ENCODE measurements at regions not wholly inside any gene's neighbourhood (a gene's known extent, or its start where the extent isn't known, plus 50 kb on each side); places are given as distances from the start of the nearest gene placed in this dataset.

DNA sequence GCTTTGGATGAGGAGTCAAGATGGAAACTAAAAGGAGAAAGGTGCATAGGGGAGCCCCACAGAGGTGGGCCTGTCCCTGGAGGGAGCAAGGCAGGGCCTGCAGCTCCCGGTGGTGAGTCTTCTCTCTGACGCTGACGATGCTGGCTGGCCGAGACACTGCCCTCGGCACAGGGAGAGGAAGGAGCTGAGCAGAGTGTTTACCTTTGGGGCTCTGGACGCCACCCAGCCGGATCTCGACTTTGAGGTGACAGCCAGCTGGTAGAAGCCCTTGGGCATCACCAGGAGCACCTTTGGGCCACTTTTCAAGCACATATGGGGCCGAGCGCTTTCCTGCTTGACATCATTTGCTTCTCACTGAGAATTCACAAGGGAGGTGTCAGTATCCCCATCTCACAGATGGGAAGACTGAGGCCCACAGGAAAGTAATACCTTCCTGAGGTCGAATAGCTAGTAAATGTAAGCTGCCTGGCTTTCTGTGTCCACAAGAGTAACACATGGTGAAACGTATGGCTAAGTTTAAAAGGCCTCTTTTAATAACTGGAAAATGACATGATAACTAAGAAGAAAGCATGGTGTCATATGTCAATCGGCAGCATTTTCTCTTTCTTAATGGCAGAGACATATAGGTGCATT, 294.3 kb upstream of the TNRC6C start:
- peak in 1 of 10 donors; percentile 35 for DNase-seq
- intact Hi-C loops (cut with DNase I), result no loop called here

- no peak for DNase-seq
- intact Hi-C loops (cut with DNase I), result no loop called here
These were observed 292.7 kb upstream of the TNRC6C start for GRCh38 chr17:77665833-77666232.

- DNase-seq, result no peak
- intact Hi-C loops (cut with DNase I), result no loop called here
These were observed 292.0 kb upstream of the TNRC6C start for GRCh38 chr17:77666462-77666861.

DNA sequence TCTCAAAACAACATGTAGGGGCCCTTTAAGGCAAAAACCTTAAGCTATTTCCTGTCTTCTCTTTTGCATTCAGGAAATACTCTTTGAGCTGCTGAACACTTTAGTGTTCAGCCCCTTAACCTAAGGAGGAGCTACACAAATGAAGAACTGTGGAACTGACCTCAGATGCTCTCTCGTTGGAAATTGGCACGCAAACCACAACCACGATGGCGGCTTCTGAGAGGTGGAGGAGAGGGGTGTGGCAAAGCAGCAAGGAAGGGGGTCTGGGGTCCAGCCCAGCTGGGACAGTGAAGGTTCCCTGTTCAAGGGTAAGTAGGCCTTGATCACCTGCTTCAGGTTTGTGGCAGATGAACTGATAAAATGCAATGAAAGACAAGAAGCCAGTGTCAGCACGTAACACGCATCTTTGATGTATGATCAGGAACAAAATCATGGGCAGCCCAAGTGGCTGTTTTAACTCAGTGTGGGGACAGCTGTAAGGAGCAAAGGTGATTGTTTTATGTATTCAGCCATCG, 291.6 kb upstream of the TNRC6C start:
- intact Hi-C loops (cut with DNase I), result no loop called here
- DNase-seq, result peak in 1 of 10 donors; percentile 44

GRCh38 chr17:77667478-77667877, 291.0 kb upstream of the TNRC6C start:
- no peak for DNase-seq
- intact Hi-C loops (cut with DNase I), result no loop called here

DNA sequence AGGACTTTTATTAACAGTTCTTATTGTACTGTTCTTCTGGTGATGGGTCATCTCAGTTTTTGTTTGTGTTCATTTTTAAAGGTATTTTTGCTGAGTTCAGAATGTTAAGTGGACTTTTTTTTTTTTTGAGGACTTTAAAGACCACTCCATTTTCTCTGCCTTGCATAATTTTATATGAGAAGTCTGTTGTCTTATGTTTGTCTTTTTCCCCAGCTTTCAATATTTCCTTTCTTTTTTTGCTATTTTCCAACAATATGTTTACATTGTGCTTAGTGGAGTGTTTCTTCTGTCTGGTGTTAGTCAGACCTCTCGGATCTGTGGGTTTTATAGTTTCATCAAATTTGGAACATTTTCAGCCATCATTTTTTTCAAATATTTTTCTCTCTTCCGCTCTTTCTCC, 290.0 kb upstream of the TNRC6C start:
- DNase-seq, result no peak
- intact Hi-C loops (cut with DNase I), result no loop called here

- intact Hi-C loops (cut with DNase I), result no loop called here
- DNase-seq, result no peak
These were observed 288.3 kb upstream of the TNRC6C start for GRCh38 chr17:77670173-77670572.

DNA sequence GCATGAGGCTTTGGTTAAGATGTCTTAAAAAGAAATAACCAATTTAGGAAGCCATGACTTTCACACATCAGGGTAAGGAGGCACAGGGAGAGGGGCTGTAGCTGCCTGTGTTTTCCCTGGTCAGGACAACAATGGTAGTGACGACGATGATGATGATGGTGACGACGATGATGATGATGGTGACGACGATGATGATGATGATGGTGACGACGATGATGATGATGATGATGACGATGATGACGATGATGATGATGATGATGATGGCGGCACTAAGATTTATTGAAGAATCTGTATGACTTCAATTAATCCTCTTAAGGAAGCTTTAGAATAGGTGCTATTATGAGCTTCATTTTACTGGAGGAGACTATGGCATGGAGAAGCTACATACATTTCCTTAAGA, 284.1 kb upstream of the TNRC6C start:
- intact Hi-C loops (cut with DNase I), result no loop called here
- no peak for DNase-seq

DNA sequence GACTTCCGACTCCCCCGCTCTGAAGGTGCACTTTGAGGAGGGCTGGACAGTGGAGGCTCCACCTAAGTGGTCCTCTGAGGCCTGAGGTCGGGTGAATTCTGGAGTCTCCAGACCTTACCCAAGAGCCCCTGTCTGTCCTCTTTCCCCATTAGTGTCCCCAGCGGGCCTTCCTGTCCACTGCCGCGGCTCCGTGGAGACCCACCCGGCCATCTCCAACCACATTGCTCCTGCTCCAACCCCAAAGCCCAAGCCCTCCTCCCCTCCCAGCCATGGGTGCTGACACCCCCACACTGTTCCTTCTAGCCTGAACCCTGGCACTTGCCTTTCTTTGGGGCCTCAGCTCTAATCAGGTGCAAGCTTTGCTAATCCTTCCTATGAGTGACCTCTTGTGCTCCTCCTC, 283.1 kb upstream of the TNRC6C start:
- peak in 1 of 10 donors; percentile 63 for DNase-seq

GRCh38 chr17:77675816-77676215, 282.7 kb upstream of the TNRC6C start:
- intact Hi-C loops (cut with DNase I), result no loop called here
- DNase-seq, result peak in 1 of 10 donors; percentile 58

More for the DNA sequence above, 283.1 kb upstream of the TNRC6C start:
- intact Hi-C loops (cut with DNase I), result no loop called here

- intact Hi-C loops (cut with DNase I), result no loop called here
- peak in 2 of 10 donors; percentile 77 to 84 for DNase-seq
These were observed 282.3 kb upstream of the TNRC6C start for GRCh38 chr17:77676237-77676661.

DNA sequence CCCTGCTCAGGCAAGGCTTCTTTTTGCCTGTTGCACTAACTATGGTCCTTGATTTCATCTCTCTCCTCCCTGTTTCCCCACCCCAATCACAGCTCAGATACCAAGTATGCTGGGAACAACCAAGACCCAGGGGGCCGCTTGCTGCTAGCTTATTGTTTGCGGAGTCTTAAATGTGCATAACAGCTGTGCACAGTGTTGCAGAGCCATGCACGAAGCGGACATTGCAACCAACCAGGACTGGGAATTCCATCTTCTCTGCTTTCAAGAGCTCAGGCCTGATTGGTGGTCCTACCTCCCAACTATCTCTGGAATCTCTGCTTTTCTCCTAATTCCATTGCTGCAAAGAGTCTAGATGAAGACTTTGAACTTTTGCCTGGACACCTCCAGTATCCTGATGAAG, 281.3 kb upstream of the TNRC6C start:
- intact Hi-C loops (cut with DNase I), result no loop called here
- DNase-seq, result no peak

DNA sequence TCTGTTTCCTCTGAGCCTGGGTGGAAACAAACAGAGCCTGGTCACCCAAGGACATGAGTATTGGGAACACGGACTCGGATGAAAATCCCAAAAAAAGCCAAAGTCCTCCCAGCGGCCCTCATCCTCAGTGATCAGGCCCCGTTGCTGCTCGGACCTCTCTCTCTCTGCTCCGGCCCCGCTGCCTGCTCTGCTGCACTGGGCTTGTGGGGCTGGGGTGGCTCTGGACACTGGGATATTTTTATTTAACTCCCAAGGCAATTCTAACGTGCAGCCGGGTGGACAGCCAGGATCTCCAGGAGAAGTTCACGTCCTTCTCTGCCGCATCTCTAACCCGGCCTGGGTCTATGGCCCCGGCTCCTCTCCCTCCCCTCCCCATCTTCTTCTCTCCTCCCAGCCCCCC, 280.9 kb upstream of the TNRC6C start:
- intact Hi-C loops (cut with DNase I), result no loop called here
- peak in 1 of 10 donors; percentile 68 for DNase-seq

DNA sequence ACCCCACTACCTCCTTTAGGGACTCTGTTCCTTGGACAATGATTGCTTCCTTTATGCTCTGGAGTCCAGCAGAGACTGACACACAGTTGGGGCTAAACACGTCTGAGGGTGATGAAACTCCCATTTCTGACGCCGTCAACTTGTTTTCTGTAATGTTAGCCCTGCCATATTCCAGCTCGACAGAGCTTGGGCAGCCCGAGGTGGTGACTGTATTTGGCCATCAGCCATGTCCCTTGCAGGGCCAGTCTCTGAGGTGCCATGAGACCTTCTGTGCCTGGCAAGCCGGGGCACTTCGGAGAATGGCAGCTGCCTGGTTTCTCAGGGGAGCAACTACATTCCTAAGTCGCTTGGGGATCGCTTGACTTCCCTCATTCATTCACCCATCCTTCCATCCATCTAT, 278.9 kb upstream of the TNRC6C start:
- peak in 1 of 10 donors; percentile 62 for DNase-seq
- intact Hi-C loops (cut with DNase I), result no loop called here

DNA sequence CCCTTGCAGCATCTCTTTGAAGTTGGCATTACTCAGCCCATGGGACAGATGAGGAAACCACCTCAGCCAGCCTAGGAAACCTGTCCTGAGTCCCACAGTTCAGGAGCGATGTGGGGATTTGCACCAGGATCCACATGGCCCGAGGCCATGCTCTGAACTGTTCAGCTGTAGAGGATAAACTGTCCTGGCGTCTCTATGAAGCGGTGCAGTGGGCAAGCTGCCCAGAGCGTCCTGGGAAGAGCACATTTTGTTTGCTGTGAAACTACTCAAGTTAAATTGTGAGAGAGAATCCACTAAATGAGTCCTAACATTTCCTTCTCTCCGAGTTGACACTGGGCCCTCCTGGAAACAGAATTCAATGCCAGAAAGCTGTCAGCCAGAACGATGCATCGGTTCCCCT, 276.6 kb upstream of the TNRC6C start:
- peak in 5 of 10 donors; percentile 55 to 89 (median 76) for DNase-seq
- intact Hi-C loops (cut with DNase I), result no loop called here

GRCh38 chr17:77684803-77685798, 273.4 kb upstream of the TNRC6C start:
- intact Hi-C loops (cut with DNase I), result no loop called here
- DNase-seq, result peak in 2 of 10 donors; percentile 71 to 73

DNA sequence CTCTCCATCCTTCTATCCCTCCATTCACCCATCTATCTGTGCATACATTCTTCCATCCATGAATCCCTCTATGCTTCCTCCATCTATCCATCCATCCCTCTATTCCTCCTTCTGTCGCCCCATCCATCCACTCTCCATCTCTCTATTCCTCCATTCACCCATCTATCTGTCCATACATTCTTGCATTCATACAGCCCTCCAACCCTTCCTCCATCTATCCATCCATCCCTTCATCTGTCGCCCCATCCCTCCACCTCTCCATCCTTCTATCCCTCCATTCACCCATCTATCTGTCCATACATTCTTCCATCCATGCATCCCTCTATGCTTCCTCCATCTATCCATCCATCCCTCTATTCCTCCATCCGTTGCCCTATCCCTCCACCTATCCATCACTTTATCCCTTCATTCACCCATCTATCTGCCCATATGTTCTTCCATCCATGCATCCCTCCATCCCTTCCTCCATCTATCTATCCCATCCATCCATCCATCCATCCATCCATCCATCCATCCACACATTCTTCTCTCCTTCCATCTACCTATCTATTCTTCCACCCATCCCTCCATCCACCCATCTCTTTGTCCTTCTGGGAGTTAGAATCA, 272.5 kb upstream of the TNRC6C start:
- intact Hi-C loops (cut with DNase I), result no loop called here
- no peak for DNase-seq

- no peak for DNase-seq
- intact Hi-C loops (cut with DNase I), result no loop called here
These were observed 271.6 kb upstream of the TNRC6C start for GRCh38 chr17:77686903-77687302.

DNA sequence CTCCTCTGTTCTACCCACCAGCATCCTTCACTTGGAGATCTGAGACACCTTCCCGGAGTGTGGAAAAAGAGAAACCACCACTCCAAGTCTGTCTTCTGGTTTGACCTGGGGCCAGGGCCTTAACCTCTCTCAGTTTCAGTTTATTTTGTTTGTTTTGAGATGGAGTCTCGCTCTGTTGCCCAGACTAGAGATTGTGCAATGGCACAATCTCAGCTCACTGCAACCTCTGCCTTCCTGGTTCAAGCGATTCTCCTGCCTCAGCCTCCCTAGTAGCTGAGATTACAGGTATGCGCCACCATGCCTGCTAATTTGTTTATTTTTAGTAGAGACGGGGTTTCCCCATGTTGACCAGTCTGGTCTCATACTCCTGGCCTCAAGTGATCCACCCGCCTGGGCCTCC, 271.1 kb upstream of the TNRC6C start:
- intact Hi-C loops (cut with DNase I), result no loop called here
- DNase-seq, result no peak

GRCh38 chr17:77687921-77688320, 270.6 kb upstream of the TNRC6C start:
- intact Hi-C loops (cut with DNase I), result no loop called here
- DNase-seq, result no peak

DNA sequence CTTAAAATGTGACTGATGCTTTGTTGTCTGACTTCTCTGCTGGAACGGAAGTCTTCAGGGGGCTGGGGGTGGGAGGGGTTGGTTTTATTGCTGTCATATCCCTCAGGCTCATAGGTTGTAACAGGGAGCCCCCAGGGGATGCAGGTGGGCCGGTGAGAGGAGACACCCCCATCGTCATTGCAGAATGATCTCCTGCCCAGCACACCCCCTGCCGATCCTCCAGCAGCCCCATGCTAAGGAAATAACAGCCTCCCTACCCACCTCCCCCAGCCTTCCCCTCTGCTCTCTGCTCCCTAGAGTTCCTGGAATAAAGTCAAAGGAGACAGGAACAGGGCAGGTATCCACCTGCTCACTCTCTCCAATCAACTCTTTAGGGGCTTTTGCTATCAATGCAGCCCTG, 270.1 kb upstream of the TNRC6C start:
- intact Hi-C loops (cut with DNase I), result no loop called here
- no peak for DNase-seq
